ENCODE measurements at regions not wholly inside any gene's neighbourhood (a gene's known extent, or its start where the extent isn't known, plus 50 kb on each side); places are given as distances from the start of the nearest gene placed in this dataset.
"Not testable (repeated sequence)": the region's sequence is repeated elsewhere in the genome, so short reads cannot be mapped to it uniquely, and the experiment has no call there.

DNA sequence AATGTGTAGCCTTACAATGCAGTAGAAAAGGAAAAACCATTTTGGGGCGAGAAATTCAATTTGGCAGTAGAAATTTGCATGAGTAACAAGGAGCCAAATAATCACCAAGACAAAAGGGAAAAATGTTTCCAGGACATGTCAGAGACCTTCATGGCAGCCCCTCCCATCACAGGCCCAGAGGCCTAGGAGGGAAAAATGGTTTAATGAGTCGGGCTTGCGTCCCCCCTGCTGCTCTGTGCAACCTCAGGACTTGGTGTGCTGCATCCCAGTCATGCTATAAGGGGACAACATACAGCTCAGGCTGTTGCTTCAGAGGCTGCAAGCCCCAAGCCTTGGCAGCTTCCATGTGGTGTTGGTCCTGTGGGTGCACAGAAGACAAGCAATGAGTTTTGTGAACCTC lies 626.4 kb downstream of the TLE1 start:
- DNase-seq: not testable (repeated sequence)

- DNase-seq: no peak
These were observed 630.6 kb downstream of the TLE1 start for GRCh38 chr9:81058782-81059181.

DNA sequence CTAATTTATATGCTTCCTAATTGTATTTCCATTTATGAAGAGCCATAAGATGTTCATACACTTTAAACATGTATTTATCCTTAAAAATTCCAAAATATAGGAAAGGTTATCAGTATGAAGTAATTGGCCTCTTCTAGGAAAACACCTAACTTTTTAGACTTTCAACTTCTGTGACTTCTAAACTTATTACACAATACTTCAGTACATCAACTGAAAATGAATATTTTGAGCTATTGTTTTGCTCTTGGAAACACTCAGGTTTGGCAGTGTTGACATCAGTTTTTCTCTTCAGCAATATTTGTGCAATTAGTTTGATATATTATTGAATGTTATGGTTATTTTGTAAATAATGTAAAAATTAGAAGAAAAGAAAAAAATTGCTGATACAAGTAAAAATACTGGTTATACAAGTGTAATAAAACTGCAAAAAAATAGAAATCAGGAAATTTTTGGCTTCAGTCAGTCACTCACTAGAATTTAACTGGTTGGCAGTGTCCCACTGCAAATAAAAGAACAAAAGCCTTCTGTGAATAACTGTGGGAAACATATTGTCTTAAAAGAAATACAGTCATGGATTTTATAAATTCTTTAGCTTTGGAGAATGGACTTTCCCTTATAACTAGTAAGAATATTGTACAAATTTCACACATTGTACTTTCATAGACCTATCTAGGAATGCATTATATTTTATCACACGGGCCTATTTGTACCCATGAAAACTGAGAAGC lies 635.9 kb downstream of the TLE1 start:
- DNase-seq: no peak

- no peak for DNase-seq
These were observed 636.5 kb downstream of the TLE1 start for GRCh38 chr9:81052846-81053245.

- no peak for DNase-seq
These were observed 642.1 kb downstream of the TLE1 start for GRCh38 chr9:81047280-81047679.

GRCh38 chr9:81045658-81046057 lies 643.7 kb downstream of the TLE1 start:
- DNase-seq: no peak

DNA sequence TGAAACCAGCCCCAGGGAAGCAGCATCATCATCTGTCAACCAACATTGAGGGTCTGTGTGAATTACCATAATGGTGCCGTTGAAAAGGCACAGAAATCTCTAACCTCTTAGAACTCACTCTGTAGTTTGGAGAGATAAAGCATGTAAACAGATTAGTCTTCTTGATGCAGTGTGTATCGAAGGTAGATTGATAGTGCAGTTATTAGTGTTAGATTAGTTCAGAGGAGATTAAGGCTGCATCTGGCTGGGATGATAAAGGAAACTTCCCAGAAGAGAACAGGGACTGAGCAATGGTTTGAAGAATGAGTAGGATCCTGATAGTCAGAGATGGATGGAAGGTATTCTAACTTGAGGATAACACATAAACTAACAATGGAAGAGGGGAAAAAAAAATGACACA lies 651.5 kb downstream of the TLE1 start:
- no peak for DNase-seq

DNA sequence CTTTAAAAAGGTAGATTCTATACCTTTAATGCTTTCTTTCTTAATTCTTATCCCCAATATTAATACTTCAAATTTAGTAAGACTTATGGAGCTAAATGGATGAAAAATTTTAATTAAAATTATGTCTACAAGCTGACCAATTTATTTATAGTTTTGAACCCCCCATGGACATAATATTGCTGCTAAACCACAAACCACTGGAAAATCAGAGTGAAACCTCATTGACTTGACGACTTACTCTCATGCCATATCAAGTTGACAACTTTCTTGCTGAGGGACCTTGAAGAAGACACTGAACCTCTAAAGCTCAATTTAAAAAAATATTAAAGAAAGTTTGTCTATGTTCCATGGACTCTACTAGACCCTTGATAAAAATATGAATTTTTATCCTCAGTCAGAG lies 653.7 kb downstream of the TLE1 start:
- no peak for DNase-seq

- no peak for DNase-seq
These were observed 654.2 kb downstream of the TLE1 start for GRCh38 chr9:81035171-81035570.

DNA sequence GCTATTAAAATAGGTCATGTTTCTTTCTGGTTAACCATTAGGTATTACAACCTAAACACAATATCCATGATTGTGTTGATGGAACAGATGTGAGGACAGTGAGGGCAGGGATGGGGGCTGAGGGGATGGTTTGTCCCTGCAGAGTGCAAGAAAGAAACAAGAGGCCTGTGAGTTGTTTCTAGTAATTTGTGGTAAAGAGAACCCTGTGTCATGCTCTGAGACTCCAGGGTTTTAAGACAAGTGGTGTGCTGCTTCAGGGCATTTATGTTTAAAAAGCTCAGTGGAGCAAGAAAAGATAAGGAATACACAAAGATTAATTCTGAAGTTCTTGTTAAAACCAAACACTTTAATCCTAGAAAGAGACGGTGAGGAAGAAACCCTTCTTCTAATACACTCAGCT lies 656.5 kb downstream of the TLE1 start:
- no peak for DNase-seq

DNA sequence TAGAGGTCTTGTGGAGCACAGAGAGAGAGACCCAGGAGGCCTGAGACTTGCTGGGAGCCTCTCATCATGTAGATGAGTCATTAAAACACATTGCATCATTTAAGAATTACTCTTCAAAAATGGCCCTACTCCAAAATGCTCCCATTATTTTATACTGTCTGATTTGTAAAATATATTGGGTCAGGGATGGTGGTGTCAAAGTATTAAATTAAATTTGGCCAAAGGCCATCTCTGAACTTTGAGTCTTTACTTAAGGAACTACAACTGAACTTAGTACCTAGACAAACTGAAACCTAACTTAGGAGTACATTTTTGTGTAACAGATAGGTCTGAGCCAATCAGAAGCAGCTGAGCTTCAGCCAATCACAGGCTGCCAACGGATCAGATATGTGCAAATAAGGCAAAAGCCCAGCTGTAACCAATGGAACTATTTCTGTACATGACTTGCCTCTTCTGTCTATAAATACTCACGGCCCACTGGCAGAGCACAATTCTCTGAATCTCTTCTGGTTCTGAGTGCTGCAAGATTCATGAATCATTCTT lies 657.2 kb downstream of the TLE1 start:
- DNase-seq: no peak

GRCh38 chr9:81031422-81032029 lies 657.8 kb downstream of the TLE1 start:
- DNase-seq: no peak

DNA sequence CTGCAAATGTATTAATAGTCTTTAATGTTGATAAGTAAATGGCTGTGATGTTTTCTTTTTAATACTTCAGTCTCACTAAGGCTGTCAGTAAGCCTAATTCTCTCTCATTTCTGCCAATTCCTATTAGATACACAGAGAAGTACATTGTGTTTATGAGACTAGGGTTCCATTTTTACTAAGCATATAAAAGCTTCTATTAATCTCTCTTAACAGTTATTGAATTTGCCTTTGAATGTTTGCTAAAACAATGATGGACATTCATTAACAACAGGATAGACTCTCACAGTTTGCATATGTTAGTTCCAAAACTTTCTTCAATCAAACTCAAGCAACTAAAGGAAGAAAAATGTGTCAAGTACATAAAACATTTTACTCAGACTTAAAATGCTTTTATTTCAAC lies 659.3 kb downstream of the TLE1 start:
- DNase-seq: no peak

GRCh38 chr9:81028504-81028903 lies 660.8 kb downstream of the TLE1 start:
- no peak for DNase-seq

GRCh38 chr9:81022177-81022576 lies 667.2 kb downstream of the TLE1 start:
- DNase-seq: no peak

- not testable (repeated sequence) for DNase-seq
These were observed 674.4 kb downstream of the TLE1 start for GRCh38 chr9:81014945-81015344.

DNA sequence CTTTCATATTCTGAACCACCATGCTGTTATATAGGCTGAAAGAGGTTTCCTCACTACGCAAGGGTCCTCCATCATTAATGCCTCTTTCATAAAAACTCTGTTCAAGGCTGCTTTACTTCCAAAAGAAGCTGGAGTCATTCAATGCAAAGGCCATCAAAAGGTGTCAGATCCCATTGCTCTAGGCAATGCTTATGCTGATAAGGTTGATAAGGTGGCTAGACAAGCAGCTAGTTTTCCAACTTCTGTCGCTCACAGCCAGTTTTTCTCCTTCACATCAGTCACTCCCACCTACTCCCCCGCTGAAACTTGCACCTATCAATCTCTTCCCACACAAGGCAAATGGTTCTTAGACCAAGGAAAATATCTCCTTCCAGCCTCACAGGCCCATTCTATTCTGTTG lies 676.2 kb downstream of the TLE1 start:
- not testable (repeated sequence) for DNase-seq

DNA sequence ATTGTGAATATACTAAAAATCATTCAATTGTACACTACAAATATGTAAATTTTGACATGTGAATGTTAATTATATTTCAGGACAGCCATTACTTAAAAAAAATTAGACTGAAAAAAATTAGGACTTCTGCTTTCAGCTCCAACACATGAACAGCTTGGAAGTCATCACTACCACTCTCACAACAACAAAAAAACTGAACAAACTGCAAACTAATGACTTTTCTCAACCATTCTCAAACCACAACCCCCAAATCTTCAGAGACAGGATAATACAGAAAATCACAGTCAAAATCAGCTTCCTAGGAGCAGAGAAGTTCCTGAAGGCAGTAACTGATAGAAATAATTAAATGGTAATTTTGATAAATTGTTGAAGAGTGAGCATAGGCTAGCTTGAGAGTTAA lies 686.4 kb downstream of the TLE1 start:
- DNase-seq: no peak

- no peak for DNase-seq
These were observed 687.1 kb downstream of the TLE1 start for GRCh38 chr9:81002242-81002641.

DNA sequence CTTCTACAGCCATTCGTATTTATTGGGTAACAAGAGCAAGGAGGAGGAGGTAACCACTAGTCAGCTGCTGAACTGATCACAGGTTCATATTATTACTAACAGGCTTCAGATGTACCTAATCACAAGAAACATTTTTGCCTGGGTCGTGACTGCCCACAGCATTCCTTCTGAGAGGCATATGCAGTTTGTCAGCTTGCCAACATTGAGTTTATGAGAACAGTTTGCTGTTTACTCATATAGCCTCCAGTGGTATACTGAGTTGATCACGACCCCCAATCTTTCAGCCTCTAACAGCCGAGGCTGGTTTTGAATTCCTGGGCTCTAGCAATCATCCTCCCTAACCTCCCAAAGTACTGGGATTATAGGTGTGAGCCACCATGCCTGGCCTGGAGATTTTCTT lies 693.6 kb downstream of the TLE1 start:
- no peak for DNase-seq

GRCh38 chr9:80994892-80995291 lies 694.5 kb downstream of the TLE1 start:
- DNase-seq: no peak

DNA sequence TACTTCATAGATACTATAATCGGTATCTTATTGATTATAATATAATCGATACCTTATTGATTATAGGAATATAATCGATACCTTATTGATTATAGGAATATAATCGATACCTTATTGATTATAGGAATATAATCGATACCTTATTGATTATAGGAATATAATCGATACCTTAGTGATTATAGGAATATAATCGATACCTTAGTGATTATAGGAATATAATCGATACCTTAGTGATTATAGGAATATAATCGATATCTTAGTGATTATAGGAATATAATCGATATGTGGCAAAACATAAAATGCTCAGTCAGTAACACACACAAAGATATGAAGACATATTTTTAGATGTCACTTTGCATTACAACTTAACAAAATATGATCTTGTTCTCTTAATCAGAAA lies 703.8 kb downstream of the TLE1 start:
- DNase-seq: not testable (repeated sequence)

DNA sequence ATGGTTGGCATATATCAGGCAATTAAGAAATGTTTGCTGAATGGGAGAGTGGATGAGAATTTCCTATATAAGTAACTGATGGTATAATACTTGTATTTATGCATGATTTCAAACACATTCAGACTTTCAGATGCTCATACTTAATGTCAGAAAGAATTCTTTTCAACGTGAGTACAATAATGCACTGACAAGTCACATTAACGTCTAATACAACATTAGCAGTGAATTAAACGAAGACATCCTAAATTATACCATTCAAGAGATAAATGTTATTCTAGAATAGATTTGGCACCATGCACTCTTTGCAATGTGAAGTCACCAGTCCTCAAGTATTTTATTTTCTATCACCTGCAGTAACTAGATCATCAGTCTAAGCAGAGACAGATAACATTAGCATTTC lies 712.9 kb downstream of the TLE1 start:
- no peak for DNase-seq

DNA sequence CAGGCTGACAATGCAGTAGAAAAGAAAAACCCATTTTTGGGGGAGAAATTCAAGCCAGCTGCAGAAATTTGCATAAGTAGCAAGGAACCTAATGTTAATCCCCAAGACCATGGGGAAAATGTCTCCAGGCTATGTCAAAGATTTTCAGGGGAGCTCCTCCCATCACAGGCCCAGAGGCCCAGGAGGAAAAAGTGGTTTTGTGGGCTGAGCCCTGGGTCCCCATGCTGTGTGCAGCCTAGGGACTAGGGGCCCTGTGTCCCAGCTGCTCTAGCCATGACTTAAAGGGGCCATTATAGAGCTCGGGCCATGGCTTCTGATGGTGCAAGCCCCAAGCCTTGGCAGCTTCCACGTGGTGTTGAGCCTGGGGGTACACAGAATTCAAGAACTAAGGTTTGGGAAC lies 719.0 kb downstream of the TLE1 start:
- not testable (repeated sequence) for DNase-seq

DNA sequence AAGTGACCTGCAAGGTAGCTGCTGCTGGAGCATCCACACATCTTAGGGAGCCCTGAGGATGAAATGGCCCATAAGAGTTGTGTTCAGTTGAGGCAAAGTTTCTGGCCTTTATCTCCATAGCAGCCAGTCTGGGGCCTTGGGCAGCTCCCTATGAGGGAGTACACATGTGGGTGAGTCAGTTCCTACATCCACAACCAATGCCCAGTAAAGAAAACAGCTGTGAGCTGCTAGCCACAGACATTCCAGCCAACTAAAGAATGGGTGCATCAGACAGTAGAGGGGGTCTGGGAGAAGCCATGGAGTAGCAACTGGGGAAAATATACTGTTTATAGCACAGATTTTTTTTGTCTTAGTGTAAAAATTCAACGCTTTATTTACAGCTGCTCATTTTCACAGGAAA lies 720.7 kb downstream of the TLE1 start:
- no peak for DNase-seq
